ENCODE measurements at regions not wholly inside any gene's neighbourhood (a gene's known extent, or its start where the extent isn't known, plus 50 kb on each side); places are given as distances from the start of the nearest gene placed in this dataset.

DNA sequence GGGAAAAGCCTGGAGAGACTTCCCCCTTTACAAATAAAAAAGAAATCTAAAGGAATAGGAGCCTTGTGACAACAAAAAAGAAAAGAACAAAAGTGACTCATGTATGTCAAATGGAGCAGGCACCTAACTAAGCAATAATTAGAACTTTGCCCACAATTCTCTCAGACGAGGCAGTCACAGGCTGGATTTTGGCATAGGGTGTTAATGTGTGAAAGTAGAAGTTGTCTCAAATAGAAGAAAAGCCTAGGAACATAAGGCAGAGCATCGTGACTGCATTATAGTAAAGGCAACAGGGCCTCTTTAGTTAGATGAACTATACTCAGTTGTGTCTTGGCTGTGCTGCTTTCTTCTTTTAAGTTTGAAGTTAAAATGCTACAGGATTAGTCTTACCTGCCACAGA lies 219.9 kb upstream of the TMEM161B start:
- H3K4me1 ChIP-seq = no peaks in the 10 kb centered on the region
- H3K36me3 ChIP-seq = no peaks in the 10 kb centered on the region
- no peak overlapping the region for H3K4me3 ChIP-seq
- H3K27me3 ChIP-seq = no peaks in the 10 kb centered on the region
- H3K9ac ChIP-seq = no peak overlapping the region
- no peak for TF ChIP-seq Cebpa-rat (IDR thresholded peaks at IDR 0.05)
- no peak overlapping the region for H3K27ac ChIP-seq
- H3K9me3 ChIP-seq = no peaks in the 10 kb centered on the region
- no peak overlapping the region for H3K4me2 ChIP-seq
- H4K20me1 ChIP-seq = no peaks in the 10 kb centered on the region

DNA sequence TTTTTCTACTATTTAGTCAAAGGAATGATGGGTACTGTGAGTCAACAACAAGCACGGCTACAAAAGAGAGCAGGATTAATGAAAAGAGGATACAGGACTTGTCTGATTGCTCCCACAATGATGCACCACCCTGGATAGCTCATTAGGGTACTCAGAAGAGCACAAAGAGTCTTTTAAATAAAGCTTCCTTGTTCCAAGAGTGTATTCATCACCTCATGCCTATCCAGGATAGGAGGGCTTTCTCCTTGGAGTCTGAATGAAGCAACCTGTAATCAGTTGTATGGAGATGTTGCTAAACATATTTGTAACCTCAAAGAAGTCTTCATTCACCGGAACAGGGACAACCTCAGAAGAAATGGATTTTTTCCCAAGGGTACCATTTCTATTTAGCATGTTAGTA lies 219.5 kb upstream of the TMEM161B start:
- no peaks in the 10 kb centered on the region for H3K36me3 ChIP-seq
- no peaks in the 10 kb centered on the region for H3K27me3 ChIP-seq
- H3K9ac ChIP-seq = no peak overlapping the region
- H3K4me2 ChIP-seq = no peak overlapping the region
- no peak for TF ChIP-seq Cebpa-rat (IDR thresholded peaks at IDR 0.05)
- H3K9me3 ChIP-seq = no peaks in the 10 kb centered on the region
- H3K4me3 ChIP-seq = no peak overlapping the region
- H3K27ac ChIP-seq = no peak overlapping the region
- no peaks in the 10 kb centered on the region for H3K4me1 ChIP-seq
- no peaks in the 10 kb centered on the region for H4K20me1 ChIP-seq

DNA sequence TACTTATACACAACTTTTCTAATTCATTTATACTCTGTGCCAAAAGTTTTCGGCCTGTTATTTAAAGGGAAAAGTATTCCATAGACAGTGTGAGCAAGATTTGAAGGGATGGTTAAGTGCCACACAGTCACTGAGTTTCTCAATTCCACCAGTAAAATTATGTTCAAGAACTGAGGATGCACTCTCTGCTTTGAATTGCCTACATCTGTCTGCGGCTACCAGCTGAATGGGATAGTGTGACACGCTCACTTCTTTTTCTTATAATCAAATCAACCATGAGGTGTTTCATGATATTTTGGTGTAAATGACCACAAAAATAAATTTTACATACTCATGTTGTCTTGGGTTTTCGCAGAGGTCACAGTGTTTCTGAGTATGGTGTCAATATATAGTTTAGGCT lies 218.4 kb upstream of the TMEM161B start:
- Histone ChIP-seq H3K36me3 (no peaks in the 10 kb centered on the region), H3K4me3 (no peak overlapping the region), H3K9me3 (no peaks in the 10 kb centered on the region), H4K20me1 (no peaks in the 10 kb centered on the region), H3K9ac (no peak overlapping the region), H3K27ac (no peak overlapping the region), H3K4me2 (no peak overlapping the region), H3K27me3 (no peaks in the 10 kb centered on the region), H3K4me1 (no peaks in the 10 kb centered on the region)
- TF ChIP-seq Cebpa-rat (IDR thresholded peaks at IDR 0.05) = no peak

DNA sequence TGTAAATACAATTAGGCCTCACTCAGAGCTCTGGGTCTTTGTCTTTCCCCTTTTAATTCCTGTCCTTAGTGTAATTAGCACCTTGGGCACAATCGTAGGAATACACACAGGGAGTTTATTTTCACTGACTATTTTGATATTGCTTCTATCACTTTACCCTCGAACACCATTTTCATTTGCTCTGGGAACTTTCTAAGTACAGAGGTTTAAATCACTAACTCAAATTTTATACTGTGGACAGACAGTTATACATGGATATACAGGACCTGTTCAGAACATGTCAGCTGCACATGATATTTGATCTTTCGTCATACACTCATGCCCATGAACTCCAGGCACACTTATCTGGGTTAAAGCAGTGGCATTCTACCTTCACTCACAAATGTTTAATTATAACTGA lies 217.8 kb upstream of the TMEM161B start:
- no peak overlapping the region for H3K27ac ChIP-seq
- H3K9ac ChIP-seq = no peak overlapping the region
- no peaks in the 10 kb centered on the region for H3K27me3 ChIP-seq
- H3K4me3 ChIP-seq = no peak overlapping the region
- no peaks in the 10 kb centered on the region for H3K36me3 ChIP-seq
- TF ChIP-seq Cebpa-rat (IDR thresholded peaks at IDR 0.05) = no peak
- H3K4me2 ChIP-seq = no peak overlapping the region
- H3K9me3 ChIP-seq = no peaks in the 10 kb centered on the region
- H3K4me1 ChIP-seq = no peaks in the 10 kb centered on the region
- H4K20me1 ChIP-seq = no peaks in the 10 kb centered on the region

GRCh38 chr5:88485531-88485930 lies 216.9 kb upstream of the TMEM161B start:
- H3K4me3 ChIP-seq = no peak overlapping the region
- no peaks in the 10 kb centered on the region for H4K20me1 ChIP-seq
- no peak overlapping the region for H3K9ac ChIP-seq
- H3K4me2 ChIP-seq = no peak overlapping the region
- no peak for TF ChIP-seq Cebpa-rat (IDR thresholded peaks at IDR 0.05)
- no peak overlapping the region for H3K27ac ChIP-seq
- H3K9me3 ChIP-seq = no peaks in the 10 kb centered on the region
- H3K4me1 ChIP-seq = no peaks in the 10 kb centered on the region
- H3K36me3 ChIP-seq = no peaks in the 10 kb centered on the region
- H3K27me3 ChIP-seq = no peaks in the 10 kb centered on the region

DNA sequence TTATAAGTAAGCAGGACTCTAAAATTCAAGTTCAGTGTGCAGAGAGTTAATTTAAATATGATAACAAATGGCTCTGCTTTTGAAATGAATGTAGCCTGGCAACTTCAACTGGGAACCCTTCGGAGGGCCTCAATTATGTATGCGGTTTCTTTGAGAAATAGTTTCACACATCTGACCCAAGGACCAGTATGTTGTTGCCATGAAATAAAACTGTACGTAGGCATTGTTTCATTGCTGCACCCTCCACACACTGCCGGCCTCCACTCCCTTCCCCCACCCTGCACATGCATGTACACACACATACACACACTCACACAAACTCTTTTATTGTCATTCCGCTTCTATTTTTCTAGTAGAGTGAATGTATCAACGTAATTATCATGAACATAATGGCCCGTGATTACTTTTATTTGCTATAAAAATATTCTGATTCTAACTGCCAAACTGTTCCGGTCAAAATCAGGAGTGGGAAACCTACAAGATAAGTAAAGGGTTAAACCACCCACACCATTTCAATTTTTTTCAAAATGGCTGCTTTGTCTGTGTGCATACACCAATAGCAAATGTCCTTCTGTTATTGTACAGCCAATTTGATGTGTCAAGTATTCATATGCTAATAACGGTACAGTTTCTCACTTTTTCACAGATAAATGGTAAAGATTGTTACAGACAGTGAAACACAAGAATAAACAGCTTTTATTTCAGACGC lies 215.5 kb upstream of the TMEM161B start:
- H4K20me1 ChIP-seq = no peaks in the 10 kb centered on the region
- H3K36me3 ChIP-seq = no peaks in the 10 kb centered on the region
- no peak overlapping the region for H3K4me2 ChIP-seq
- H3K27me3 ChIP-seq = no peaks in the 10 kb centered on the region
- H3K4me3 ChIP-seq = no peak overlapping the region
- H3K9ac ChIP-seq = no peak overlapping the region
- no peaks in the 10 kb centered on the region for H3K4me1 ChIP-seq
- no peak for TF ChIP-seq Cebpa-rat (IDR thresholded peaks at IDR 0.05)
- H3K27ac ChIP-seq = no peak overlapping the region
- no peaks in the 10 kb centered on the region for H3K9me3 ChIP-seq

DNA sequence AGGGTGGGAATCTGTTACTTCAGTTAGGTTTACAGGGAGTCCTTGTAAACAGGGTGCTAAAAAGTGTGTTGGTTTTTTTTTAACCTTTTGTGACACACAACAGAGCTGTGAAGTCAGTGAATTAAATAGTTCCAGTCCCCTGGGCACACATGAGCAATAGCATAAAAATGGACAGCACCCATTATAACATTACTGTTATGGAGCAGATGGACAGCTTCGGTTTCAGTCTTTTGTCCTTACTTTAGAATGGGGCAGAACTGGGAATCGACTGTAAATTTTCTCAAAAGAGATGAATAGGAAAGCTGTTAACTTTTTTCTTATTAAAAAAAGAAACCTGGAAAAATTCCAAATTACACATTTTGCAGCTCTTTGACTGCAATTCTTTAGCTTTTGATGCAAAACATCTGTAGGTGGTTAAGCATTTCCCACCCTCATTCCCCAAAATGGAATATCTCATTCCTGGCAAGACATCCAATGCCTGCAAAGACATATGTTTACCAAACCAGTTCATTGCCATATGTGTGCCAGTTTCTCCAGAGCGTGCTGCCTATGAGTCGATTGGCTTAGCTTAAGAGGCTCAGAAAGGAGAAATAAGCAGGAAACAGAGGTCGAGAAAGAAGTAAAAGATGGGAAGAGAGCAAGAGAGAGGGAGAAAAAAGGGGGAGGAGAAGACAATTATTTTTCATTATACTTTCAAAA lies 212.3 kb upstream of the TMEM161B start:
- Histone ChIP-seq H3K27ac (no peak overlapping the region), H3K4me2 (no peak overlapping the region), H3K9me3 (no peaks in the 10 kb centered on the region), H3K4me3 (no peak overlapping the region), H3K27me3 (no peaks in the 10 kb centered on the region), H3K36me3 (no peaks in the 10 kb centered on the region), H3K9ac (no peak overlapping the region), H4K20me1 (no peaks in the 10 kb centered on the region), H3K4me1 (no peaks in the 10 kb centered on the region)
- no peak for TF ChIP-seq Cebpa-rat (IDR thresholded peaks at IDR 0.05)

GRCh38 chr5:88480245-88480644 lies 211.6 kb upstream of the TMEM161B start:
- no peaks in the 10 kb centered on the region for H3K9me3 ChIP-seq

GRCh38 chr5:88474574-88474973 lies 205.9 kb upstream of the TMEM161B start:
- no peak overlapping the region for H3K27ac ChIP-seq
- no peaks in the 10 kb centered on the region for H3K9me3 ChIP-seq
- no peaks in the 10 kb centered on the region for H4K20me1 ChIP-seq
- H3K4me3 ChIP-seq = no peak overlapping the region
- H3K4me1 ChIP-seq = no peaks in the 10 kb centered on the region
- H3K4me2 ChIP-seq = no peak overlapping the region
- no peaks in the 10 kb centered on the region for H3K36me3 ChIP-seq
- no peaks in the 10 kb centered on the region for H3K27me3 ChIP-seq
- no peak overlapping the region for H3K9ac ChIP-seq
- no peak for TF ChIP-seq Cebpa-rat (IDR thresholded peaks at IDR 0.05)

More at GRCh38 chr5:88480245-88480644, 211.6 kb upstream of the TMEM161B start:
- TF ChIP-seq Cebpa-rat (IDR thresholded peaks at IDR 0.05) = no peak
- H3K36me3 ChIP-seq = no peaks in the 10 kb centered on the region
- H3K27ac ChIP-seq = no peak overlapping the region
- H3K4me2 ChIP-seq = no peak overlapping the region
- H3K4me3 ChIP-seq = no peak overlapping the region
- no peak overlapping the region for H3K9ac ChIP-seq
- no peaks in the 10 kb centered on the region for H3K27me3 ChIP-seq
- H4K20me1 ChIP-seq = no peaks in the 10 kb centered on the region
- H3K4me1 ChIP-seq = no peaks in the 10 kb centered on the region

DNA sequence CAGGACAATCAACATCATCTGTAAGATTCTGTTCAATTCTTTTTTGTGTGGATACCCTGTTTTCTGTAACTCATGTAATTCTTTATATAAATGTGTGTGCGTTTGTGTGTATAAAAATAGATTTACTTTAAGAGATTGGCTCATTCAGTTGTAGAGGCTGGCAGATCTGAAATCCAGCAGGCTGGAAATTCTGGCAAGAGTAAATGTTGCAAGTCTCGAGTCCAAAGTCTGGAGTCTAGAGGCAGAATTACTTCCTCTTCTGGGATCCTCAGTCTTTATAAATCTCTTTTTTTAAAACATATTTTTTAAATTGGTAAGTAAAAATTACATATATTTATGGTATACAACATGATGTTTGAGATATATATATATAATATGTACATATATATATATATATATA lies 202.1 kb upstream of the TMEM161B start:
- Histone ChIP-seq H4K20me1 (no peaks in the 10 kb centered on the region), H3K27ac (no peak overlapping the region), H3K9me3 (no peaks in the 10 kb centered on the region), H3K4me1 (no peaks in the 10 kb centered on the region), H3K36me3 (no peaks in the 10 kb centered on the region), H3K4me2 (no peak overlapping the region), H3K4me3 (no peak overlapping the region), H3K9ac (no peak overlapping the region), H3K27me3 (no peaks in the 10 kb centered on the region)
- no peak for TF ChIP-seq Cebpa-rat (IDR thresholded peaks at IDR 0.05)

All from BLaER1 (cell line).